ENCODE measurements at regions not wholly inside any gene's neighbourhood (a gene's known extent, or its start where the extent isn't known, plus 50 kb on each side); places are given as distances from the start of the nearest gene placed in this dataset.

DNA sequence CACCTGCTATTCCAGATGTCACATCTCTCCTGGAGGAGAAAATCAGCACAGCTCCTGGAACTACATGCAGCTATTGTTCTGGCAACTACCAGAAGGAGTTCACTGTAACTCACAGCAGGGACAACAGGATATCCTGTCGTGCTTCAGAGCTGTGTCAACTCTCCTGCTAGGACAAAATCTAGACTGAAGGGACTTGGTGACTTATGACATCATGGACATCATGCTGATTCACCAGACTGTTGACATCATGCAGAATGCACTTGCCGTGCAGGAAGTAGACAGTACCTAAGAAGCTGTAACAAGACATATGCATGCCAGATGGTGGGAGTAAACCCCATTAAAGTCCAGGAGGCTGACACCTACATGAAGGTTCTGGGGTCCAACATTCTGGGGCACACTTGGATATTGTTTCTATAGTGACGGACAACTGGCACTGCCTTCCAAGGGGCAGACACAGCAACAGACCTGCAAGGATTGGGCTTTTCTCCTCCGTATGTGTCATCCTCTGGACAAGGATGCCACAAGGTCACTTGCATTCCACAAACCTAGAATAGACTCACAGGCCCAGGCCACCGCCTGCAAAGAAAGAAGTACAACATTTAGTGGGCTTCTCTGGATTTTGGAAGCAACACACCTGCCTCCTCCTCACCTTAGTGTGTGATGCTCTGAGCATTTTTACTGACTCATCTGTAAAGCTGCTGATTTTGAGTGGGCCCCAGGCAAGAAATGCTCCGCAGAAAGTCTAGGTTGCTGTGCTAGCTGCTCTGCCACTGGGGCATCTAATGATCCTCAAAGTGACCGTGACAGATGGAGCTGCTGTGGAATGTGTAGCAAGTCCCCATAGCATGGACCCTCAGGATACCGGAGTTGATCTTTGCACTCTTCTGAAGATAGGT is 249.2 kb downstream of the MATN1 start:
- H3K4me3 Mint-ChIP-seq: no peak overlapping the region
- no peaks in the 10 kb centered on the region for H3K9me3 Mint-ChIP-seq
- CTCF ChIA-PET: no interaction called here
- POLR2A ChIA-PET: no interaction called here
- no peak overlapping the region for H3K27ac Mint-ChIP-seq
- no peaks in the 10 kb centered on the region for H3K27me3 Mint-ChIP-seq
- H3K36me3 Mint-ChIP-seq (ENCODE audit: low read depth): no peaks in the 10 kb centered on the region
- no peak for DNase-seq
- no peaks in the 10 kb centered on the region for H3K4me1 Mint-ChIP-seq

DNA sequence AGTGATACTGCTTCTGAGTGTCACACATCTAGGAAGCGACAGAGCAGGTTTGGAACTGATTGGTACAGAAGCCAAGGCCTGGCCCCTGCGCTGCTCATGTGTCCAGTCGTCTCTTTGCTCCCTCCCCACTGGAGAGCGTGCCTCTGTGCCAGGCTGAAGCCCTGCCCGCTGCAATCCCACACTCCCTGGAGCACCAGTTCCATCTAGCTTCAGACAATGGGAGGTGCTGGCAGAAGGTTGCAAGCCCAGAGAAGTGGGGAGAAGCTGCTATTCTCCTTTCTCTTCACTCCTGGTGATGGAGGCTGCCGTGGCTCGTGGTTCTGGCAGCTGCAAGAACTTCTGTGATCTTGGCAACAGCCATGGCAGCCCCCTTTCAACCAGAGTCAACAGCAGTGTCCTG is 250.9 kb downstream of the MATN1 start:
- H3K27ac Mint-ChIP-seq: no peak overlapping the region
- no peak overlapping the region for H3K4me3 Mint-ChIP-seq
- no peak for DNase-seq
- CTCF ChIA-PET: no interaction called here
- H3K27me3 Mint-ChIP-seq: no peaks in the 10 kb centered on the region
- no peaks in the 10 kb centered on the region for H3K36me3 Mint-ChIP-seq (ENCODE audit: low read depth)
- H3K4me1 Mint-ChIP-seq: no peaks in the 10 kb centered on the region
- H3K9me3 Mint-ChIP-seq: no peaks in the 10 kb centered on the region
- POLR2A ChIA-PET: no interaction called here

GRCh38 chr1:30472009-30472408 is 251.4 kb downstream of the MATN1 start:
- no peaks in the 10 kb centered on the region for H3K36me3 Mint-ChIP-seq (ENCODE audit: low read depth)
- H3K27me3 Mint-ChIP-seq: no peaks in the 10 kb centered on the region
- no peaks in the 10 kb centered on the region for H3K4me1 Mint-ChIP-seq
- H3K4me3 Mint-ChIP-seq: no peak overlapping the region
- H3K9me3 Mint-ChIP-seq: no peaks in the 10 kb centered on the region
- no peak overlapping the region for H3K27ac Mint-ChIP-seq
- CTCF ChIA-PET: no interaction called here
- POLR2A ChIA-PET: no interaction called here
- no peak for DNase-seq

GRCh38 chr1:30471307-30471706 is 252.1 kb downstream of the MATN1 start:
- no peaks in the 10 kb centered on the region for H3K9me3 Mint-ChIP-seq
- H3K36me3 Mint-ChIP-seq (ENCODE audit: low read depth): no peaks in the 10 kb centered on the region
- DNase-seq: no peak
- H3K4me3 Mint-ChIP-seq: no peak overlapping the region
- ChIA-PET POLR2A (no interaction called here), CTCF (no interaction called here)
- peaks cover 2% of the 10 kb centered on the region for H3K27me3 Mint-ChIP-seq
- no peaks in the 10 kb centered on the region for H3K4me1 Mint-ChIP-seq
- H3K27ac Mint-ChIP-seq: no peak overlapping the region

GRCh38 chr1:30469426-30469825 is 254.0 kb downstream of the MATN1 start:
- no peaks in the 10 kb centered on the region for H3K36me3 Mint-ChIP-seq (ENCODE audit: low read depth)
- ChIA-PET CTCF (interaction anchor here (0.5 kb wide), 1 partner anchor 167 kb away, joined by 3 read pairs; no protein-coding TSS in a partner anchor), POLR2A (no interaction called here)
- no peak overlapping the region for H3K4me3 Mint-ChIP-seq
- no peak overlapping the region for H3K27ac Mint-ChIP-seq
- DNase-seq: no peak
- H3K9me3 Mint-ChIP-seq: no peaks in the 10 kb centered on the region
- H3K4me1 Mint-ChIP-seq: no peaks in the 10 kb centered on the region
- peaks cover 2% of the 10 kb centered on the region for H3K27me3 Mint-ChIP-seq

GRCh38 chr1:30467101-30467500 is 256.3 kb downstream of the MATN1 start:
- Mint-ChIP-seq H3K36me3 (ENCODE audit: low read depth) (no peaks in the 10 kb centered on the region), H3K4me3 (no peak overlapping the region), H3K4me1 (no peaks in the 10 kb centered on the region), H3K27ac (no peak overlapping the region), H3K9me3 (no peaks in the 10 kb centered on the region), H3K27me3 (peaks cover 2% of the 10 kb centered on the region)
- DNase-seq: no peak
- CTCF ChIA-PET: no interaction called here
- POLR2A ChIA-PET: no interaction called here

- no peak for DNase-seq
- Mint-ChIP-seq H3K27me3 (peaks cover 2% of the 10 kb centered on the region), H3K27ac (no peak overlapping the region), H3K4me1 (no peaks in the 10 kb centered on the region), H3K4me3 (no peak overlapping the region), H3K9me3 (no peaks in the 10 kb centered on the region), H3K36me3 (ENCODE audit: low read depth) (no peaks in the 10 kb centered on the region)
- ChIA-PET CTCF (no interaction called here), POLR2A (no interaction called here)
Measured at GRCh38 chr1:30466610-30467009, 256.8 kb downstream of the MATN1 start.

DNA sequence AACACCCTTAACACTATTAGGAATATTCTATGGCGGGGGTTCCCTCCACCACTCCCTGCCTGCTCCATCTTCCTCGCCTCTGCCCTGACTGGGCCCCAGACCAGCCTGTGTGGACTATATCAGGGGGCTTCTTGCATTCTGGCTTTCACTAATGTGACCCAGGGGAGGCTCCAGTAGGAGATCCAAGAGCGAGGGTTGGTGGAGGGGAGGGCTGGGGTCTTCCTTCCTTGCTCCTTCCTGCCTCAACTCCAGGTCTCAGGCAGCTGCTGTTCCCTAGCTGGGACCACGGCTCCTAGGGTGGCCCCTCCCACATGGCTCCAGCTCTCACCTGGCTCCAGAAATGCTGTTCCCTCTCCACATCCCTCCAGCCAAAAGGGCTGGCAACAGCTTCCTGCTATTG is 257.4 kb downstream of the MATN1 start:
- H3K4me1 Mint-ChIP-seq: no peaks in the 10 kb centered on the region
- ChIA-PET CTCF (no interaction called here), POLR2A (no interaction called here)
- DNase-seq: no peak
- H3K27ac Mint-ChIP-seq: no peak overlapping the region
- H3K4me3 Mint-ChIP-seq: no peak overlapping the region
- no peaks in the 10 kb centered on the region for H3K9me3 Mint-ChIP-seq
- H3K27me3 Mint-ChIP-seq: peaks cover 2% of the 10 kb centered on the region
- H3K36me3 Mint-ChIP-seq (ENCODE audit: low read depth): no peaks in the 10 kb centered on the region

DNA sequence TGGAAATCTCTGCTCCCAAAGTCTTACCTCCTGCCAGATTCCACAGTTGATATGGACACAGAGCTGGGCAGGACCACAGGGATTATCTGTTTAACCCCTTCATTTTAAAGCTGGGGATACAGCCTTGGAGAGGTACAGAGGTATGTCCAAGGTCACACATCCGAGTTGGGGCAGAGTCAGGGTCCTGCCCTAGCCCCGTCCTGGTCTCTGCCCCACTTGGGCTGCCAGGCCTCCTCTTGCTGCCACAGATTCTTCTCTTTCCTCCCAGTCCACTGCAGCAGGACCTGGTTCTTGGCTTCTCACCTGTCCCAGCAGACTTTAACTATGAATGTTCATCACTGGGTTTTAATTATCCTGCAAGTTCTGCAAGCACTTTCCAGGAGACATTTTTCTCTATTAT is 258.3 kb downstream of the MATN1 start:
- POLR2A ChIA-PET: no interaction called here
- no peak for DNase-seq
- Mint-ChIP-seq H3K36me3 (ENCODE audit: low read depth) (no peaks in the 10 kb centered on the region), H3K4me3 (no peak overlapping the region), H3K27ac (no peak overlapping the region), H3K27me3 (peaks cover 2% of the 10 kb centered on the region), H3K4me1 (no peaks in the 10 kb centered on the region), H3K9me3 (no peaks in the 10 kb centered on the region)
- CTCF ChIA-PET: no interaction called here

- H3K27ac Mint-ChIP-seq: no peak overlapping the region
Measured at GRCh38 chr1:30464187-30464617, 259.2 kb downstream of the MATN1 start.

GRCh38 chr1:30462826-30463425 is 260.5 kb downstream of the MATN1 start:
- ChIA-PET POLR2A (no interaction called here), CTCF (no interaction called here)
- no peak for DNase-seq
- peaks cover 2% of the 10 kb centered on the region for H3K27me3 Mint-ChIP-seq
- H3K4me3 Mint-ChIP-seq: no peak overlapping the region
- H3K4me1 Mint-ChIP-seq: no peaks in the 10 kb centered on the region
- H3K27ac Mint-ChIP-seq: no peak overlapping the region
- no peaks in the 10 kb centered on the region for H3K36me3 Mint-ChIP-seq (ENCODE audit: low read depth)
- no peaks in the 10 kb centered on the region for H3K9me3 Mint-ChIP-seq

More at GRCh38 chr1:30464187-30464617, 259.2 kb downstream of the MATN1 start:
- Mint-ChIP-seq H3K27me3 (peaks cover 2% of the 10 kb centered on the region), H3K4me3 (no peak overlapping the region), H3K9me3 (no peaks in the 10 kb centered on the region), H3K36me3 (ENCODE audit: low read depth) (no peaks in the 10 kb centered on the region), H3K4me1 (no peaks in the 10 kb centered on the region)
- POLR2A ChIA-PET: no interaction called here
- DNase-seq: no peak
- CTCF ChIA-PET: no interaction called here

DNA sequence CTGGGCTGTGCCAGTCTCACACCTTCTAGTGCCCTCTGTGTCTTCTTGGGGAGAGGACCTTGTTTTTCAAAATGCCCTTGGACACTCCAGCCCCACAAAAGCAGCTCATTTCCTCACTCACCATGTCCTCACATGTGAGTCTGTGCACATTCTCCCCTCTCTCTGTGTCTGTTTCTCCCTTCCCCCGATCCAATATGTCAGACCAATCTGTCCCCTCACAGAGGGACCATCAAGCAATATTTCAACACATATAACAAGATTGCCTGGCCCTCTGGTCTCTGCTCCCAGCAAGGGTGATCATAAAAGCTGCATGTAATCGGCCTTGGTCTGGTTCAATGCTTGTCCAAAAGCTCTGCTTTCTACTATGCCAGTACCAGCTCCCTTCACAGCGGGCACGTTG is 261.2 kb downstream of the MATN1 start:
- no peaks in the 10 kb centered on the region for H3K36me3 Mint-ChIP-seq (ENCODE audit: low read depth)
- POLR2A ChIA-PET: no interaction called here

GRCh38 chr1:30461640-30462039 is 261.7 kb downstream of the MATN1 start:
- H3K4me1 Mint-ChIP-seq: no peaks in the 10 kb centered on the region
- ChIA-PET POLR2A (no interaction called here), CTCF (no interaction called here)
- no peaks in the 10 kb centered on the region for H3K9me3 Mint-ChIP-seq
- H3K27ac Mint-ChIP-seq: no peak overlapping the region
- H3K4me3 Mint-ChIP-seq: no peak overlapping the region
- DNase-seq: no peak
- no peaks in the 10 kb centered on the region for H3K36me3 Mint-ChIP-seq (ENCODE audit: low read depth)
- peaks cover 3% of the 10 kb centered on the region for H3K27me3 Mint-ChIP-seq

More for the DNA sequence above, 261.2 kb downstream of the MATN1 start:
- CTCF ChIA-PET: no interaction called here
- no peak for DNase-seq
- no peaks in the 10 kb centered on the region for H3K9me3 Mint-ChIP-seq
- H3K27ac Mint-ChIP-seq: no peak overlapping the region
- H3K4me3 Mint-ChIP-seq: no peak overlapping the region
- no peaks in the 10 kb centered on the region for H3K4me1 Mint-ChIP-seq
- H3K27me3 Mint-ChIP-seq: peaks cover 2% of the 10 kb centered on the region

GRCh38 chr1:30460661-30461060 is 262.7 kb downstream of the MATN1 start:
- ChIA-PET CTCF (no interaction called here), POLR2A (no interaction called here)
- H3K9me3 Mint-ChIP-seq: no peaks in the 10 kb centered on the region
- H3K36me3 Mint-ChIP-seq (ENCODE audit: low read depth): no peaks in the 10 kb centered on the region
- H3K27me3 Mint-ChIP-seq: peaks cover 3% of the 10 kb centered on the region
- no peak overlapping the region for H3K4me3 Mint-ChIP-seq
- H3K27ac Mint-ChIP-seq: no peak overlapping the region
- H3K4me1 Mint-ChIP-seq: no peaks in the 10 kb centered on the region
- no peak for DNase-seq
